ENCODE measurements at regions not wholly inside any gene's neighbourhood (a gene's known extent, or its start where the extent isn't known, plus 50 kb on each side); places are given as distances from the start of the nearest gene placed in this dataset.
"Not testable (repeated sequence)": the region's sequence is repeated elsewhere in the genome, so short reads cannot be mapped to it uniquely, and the experiment has no call there.

DNA sequence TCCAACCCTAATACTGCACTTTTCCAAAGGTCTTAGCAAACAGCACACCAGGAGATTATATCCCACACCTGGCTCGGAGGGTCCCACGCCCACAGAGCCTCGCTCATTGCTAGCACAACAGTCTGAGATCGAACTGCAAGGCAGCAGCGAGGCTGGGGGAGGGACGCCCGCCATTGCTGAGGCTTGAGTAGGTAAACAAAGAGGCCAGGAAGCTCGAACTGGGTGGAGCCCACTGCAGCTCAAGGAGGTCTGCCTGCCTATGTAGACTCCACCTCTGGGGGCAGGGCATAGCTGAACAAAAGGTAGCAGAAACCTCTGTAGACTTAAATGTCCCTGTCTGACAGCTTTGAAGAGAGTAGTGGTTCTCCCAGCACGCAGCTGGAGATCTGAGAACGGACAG is 361.0 kb upstream of the PPP2R3A start:
- DNase-seq; intact Hi-C loops (cut with DNase I); H3K4me3 ChIP-seq (ENCODE audit: low read length in 2 of 2): not testable (repeated sequence)

GRCh38 chr3:135618123-135618522 is 347.4 kb upstream of the PPP2R3A start:
- DNase-seq, result no peak
- Histone ChIP-seq H3K9me3 (ENCODE audit: control insufficient read depth, low read length) (no peaks in the 10 kb centered on the region), H3K4me3 (ENCODE audit: low read length in 2 of 2) (no peak overlapping the region), H3K4me1 (ENCODE audit: control insufficient read depth in 1 of 2, insufficient read depth in 2 of 2, low read length in 2 of 2) (no peaks in the 10 kb centered on the region), H3K27ac (ENCODE audit: low read depth in 1 of 2, low read length in 2 of 2) (no peak overlapping the region), H3K27me3 (ENCODE audit: control insufficient read depth in 1 of 2, insufficient read depth in 2 of 2, low read length in 1 of 2) (no peaks in the 10 kb centered on the region), H3K36me3 (ENCODE audit: control insufficient read depth in 1 of 2, insufficient read depth in 2 of 2, low read length in 1 of 2) (no peaks in the 10 kb centered on the region)
- intact Hi-C loops (cut with DNase I), result no loop called here
- 66 to 69% methylated on average over 4 of the region's 4 CpGs for WGBS, 2 donors
- ATAC-seq (ENCODE audit: low FRiP score), result no peak

More for the DNA sequence above, 361.0 kb upstream of the PPP2R3A start:
- WGBS, 2 donors, result 79 to 80% methylated on average over 10 of the region's 10 CpGs
- not testable (repeated sequence) for H3K27ac ChIP-seq (ENCODE audit: low read depth in 1 of 2, low read length in 2 of 2); H3K9me3 ChIP-seq (ENCODE audit: control insufficient read depth, low read length); H3K4me1 ChIP-seq (ENCODE audit: control insufficient read depth in 1 of 2, insufficient read depth in 2 of 2, low read length in 2 of 2); H3K27me3 ChIP-seq (ENCODE audit: control insufficient read depth in 1 of 2, insufficient read depth in 2 of 2, low read length in 1 of 2); H3K36me3 ChIP-seq (ENCODE audit: control insufficient read depth in 1 of 2, insufficient read depth in 2 of 2, low read length in 1 of 2); ATAC-seq (ENCODE audit: low FRiP score)

- no peaks in the 10 kb centered on the region for H3K4me1 ChIP-seq (ENCODE audit: control insufficient read depth in 1 of 2, insufficient read depth in 2 of 2, low read length in 2 of 2)
- no peak overlapping the region for H3K4me3 ChIP-seq (ENCODE audit: low read length in 2 of 2)
- no peak overlapping the region for H3K27ac ChIP-seq (ENCODE audit: low read depth in 1 of 2, low read length in 2 of 2)
- H3K36me3 ChIP-seq (ENCODE audit: control insufficient read depth in 1 of 2, insufficient read depth in 2 of 2, low read length in 1 of 2), result no peaks in the 10 kb centered on the region
- no peaks in the 10 kb centered on the region for H3K9me3 ChIP-seq (ENCODE audit: control insufficient read depth, low read length)
- WGBS, 2 donors, result 63 to 69% methylated on average over 3 of the region's 3 CpGs
- no peaks in the 10 kb centered on the region for H3K27me3 ChIP-seq (ENCODE audit: control insufficient read depth in 1 of 2, insufficient read depth in 2 of 2, low read length in 1 of 2)
- DNase-seq (no peak), ATAC-seq (ENCODE audit: low FRiP score) (no peak)
- intact Hi-C loops (cut with DNase I), result no loop called here
These were observed 344.2 kb upstream of the PPP2R3A start for GRCh38 chr3:135621184-135621920.

DNA sequence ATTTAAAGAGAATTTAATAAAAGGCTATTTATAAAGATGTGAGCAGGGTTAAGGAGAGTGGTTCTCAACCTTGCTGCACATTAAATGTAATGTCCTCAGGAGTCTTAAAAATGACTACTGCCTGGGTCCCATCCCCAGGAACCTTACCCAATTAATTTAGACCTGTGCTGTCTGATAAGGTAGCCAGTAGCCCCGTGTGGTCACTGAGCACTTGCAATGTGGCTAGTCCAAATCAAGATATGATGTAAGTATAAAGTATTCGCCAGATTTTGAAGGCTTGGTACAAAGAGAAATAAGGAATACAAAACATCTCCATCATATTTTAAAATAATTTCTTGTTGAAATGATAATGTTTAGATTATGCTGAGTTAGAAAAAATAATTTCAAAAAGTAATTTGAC is 343.3 kb upstream of the PPP2R3A start:
- no peak overlapping the region for H3K4me3 ChIP-seq (ENCODE audit: low read length in 2 of 2)
- intact Hi-C loops (cut with DNase I), result no loop called here
- ATAC-seq (ENCODE audit: low FRiP score) (no peak), DNase-seq (no peak)
- H3K4me1 ChIP-seq (ENCODE audit: control insufficient read depth in 1 of 2, insufficient read depth in 2 of 2, low read length in 2 of 2), result no peaks in the 10 kb centered on the region
- no peak overlapping the region for H3K27ac ChIP-seq (ENCODE audit: low read depth in 1 of 2, low read length in 2 of 2)
- no peaks in the 10 kb centered on the region for H3K9me3 ChIP-seq (ENCODE audit: control insufficient read depth, low read length)
- 59 to 67% methylated on average over 2 of the region's 2 CpGs for WGBS, 2 donors
- no peaks in the 10 kb centered on the region for H3K27me3 ChIP-seq (ENCODE audit: control insufficient read depth in 1 of 2, insufficient read depth in 2 of 2, low read length in 1 of 2)
- H3K36me3 ChIP-seq (ENCODE audit: control insufficient read depth in 1 of 2, insufficient read depth in 2 of 2, low read length in 1 of 2), result no peaks in the 10 kb centered on the region

DNA sequence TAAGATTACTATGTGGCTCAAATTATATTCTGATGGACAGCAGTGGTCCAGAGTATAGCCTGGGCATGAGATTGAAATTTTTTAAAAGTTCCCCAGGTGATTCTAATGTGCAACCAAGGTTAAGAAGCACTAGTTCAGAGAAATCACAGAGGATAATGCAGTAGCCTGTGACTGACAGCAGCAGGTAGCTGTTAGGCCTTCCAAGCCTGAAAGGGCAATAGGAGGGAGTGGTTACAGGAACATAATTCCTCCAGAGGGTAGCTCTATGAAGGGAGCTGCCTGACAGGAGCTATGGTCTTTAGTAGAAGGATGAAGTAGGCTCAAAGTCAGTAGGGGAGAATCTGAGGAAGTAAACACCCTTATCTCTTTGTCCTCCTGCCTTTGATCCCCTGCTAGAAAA is 342.9 kb upstream of the PPP2R3A start:
- intact Hi-C loops (cut with DNase I), result no loop called here
- Histone ChIP-seq H3K27ac (ENCODE audit: low read depth in 1 of 2, low read length in 2 of 2) (no peak overlapping the region), H3K9me3 (ENCODE audit: control insufficient read depth, low read length) (no peaks in the 10 kb centered on the region), H3K36me3 (ENCODE audit: control insufficient read depth in 1 of 2, insufficient read depth in 2 of 2, low read length in 1 of 2) (no peaks in the 10 kb centered on the region), H3K4me1 (ENCODE audit: control insufficient read depth in 1 of 2, insufficient read depth in 2 of 2, low read length in 2 of 2) (no peaks in the 10 kb centered on the region), H3K27me3 (ENCODE audit: control insufficient read depth in 1 of 2, insufficient read depth in 2 of 2, low read length in 1 of 2) (no peaks in the 10 kb centered on the region), H3K4me3 (ENCODE audit: low read length in 2 of 2) (no peak overlapping the region)
- DNase-seq, result no peak
- no peak for ATAC-seq (ENCODE audit: low FRiP score)

DNA sequence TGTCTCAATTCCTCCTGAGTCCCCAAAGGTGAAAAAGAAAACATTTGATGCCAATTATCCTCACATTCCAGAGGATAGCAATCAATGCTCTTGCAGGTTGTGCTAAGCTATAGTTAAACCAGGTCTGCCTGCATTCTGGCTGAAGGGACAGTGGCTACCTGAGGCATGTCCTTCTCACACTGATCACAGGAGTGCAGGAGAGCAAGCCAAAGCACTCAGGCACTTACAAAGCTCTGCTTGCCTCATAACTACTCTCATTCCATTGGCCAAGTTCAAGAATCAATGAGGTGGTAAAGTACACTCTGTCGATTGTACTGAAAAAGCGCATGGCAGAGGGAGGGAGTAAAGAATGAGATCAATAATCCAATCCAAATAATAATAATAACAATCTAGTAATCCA is 342.0 kb upstream of the PPP2R3A start:
- WGBS, 2 donors, result 85 to 90% methylated on average over 2 of the region's 2 CpGs
- Histone ChIP-seq H3K4me1 (ENCODE audit: control insufficient read depth in 1 of 2, insufficient read depth in 2 of 2, low read length in 2 of 2) (no peaks in the 10 kb centered on the region), H3K27ac (ENCODE audit: low read depth in 1 of 2, low read length in 2 of 2) (no peak overlapping the region), H3K4me3 (ENCODE audit: low read length in 2 of 2) (no peak overlapping the region), H3K9me3 (ENCODE audit: control insufficient read depth, low read length) (no peaks in the 10 kb centered on the region), H3K27me3 (ENCODE audit: control insufficient read depth in 1 of 2, insufficient read depth in 2 of 2, low read length in 1 of 2) (no peaks in the 10 kb centered on the region), H3K36me3 (ENCODE audit: control insufficient read depth in 1 of 2, insufficient read depth in 2 of 2, low read length in 1 of 2) (no peaks in the 10 kb centered on the region)
- intact Hi-C loops (cut with DNase I), result no loop called here
- ATAC-seq (ENCODE audit: low FRiP score) (no peak), DNase-seq (no peak)

DNA sequence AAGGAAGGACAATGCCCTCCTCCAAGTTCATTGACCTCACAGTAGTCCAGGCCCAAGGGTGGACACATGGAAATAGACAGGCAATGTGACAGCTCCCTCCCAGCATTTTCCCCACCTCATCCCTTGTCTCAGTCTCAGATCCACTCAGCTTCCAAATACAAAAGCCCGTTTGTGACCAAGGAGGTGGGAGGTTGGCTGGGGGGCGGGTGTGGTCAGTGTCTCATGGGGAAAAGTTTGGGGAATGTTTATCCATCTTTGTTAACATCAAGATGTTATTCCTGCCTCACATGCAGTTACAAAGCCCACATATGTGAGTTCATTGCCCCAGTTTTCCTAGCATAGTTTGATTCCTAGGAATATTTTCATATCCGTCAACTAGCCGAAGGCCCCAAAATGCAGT is 338.5 kb upstream of the PPP2R3A start:
- ATAC-seq (ENCODE audit: low FRiP score) (no peak), DNase-seq (no peak)
- intact Hi-C loops (cut with DNase I), result no loop called here
- peaks cover 2% of the 10 kb centered on the region for H3K9me3 ChIP-seq (ENCODE audit: control insufficient read depth, low read length)
- no peak overlapping the region for H3K27ac ChIP-seq (ENCODE audit: low read depth in 1 of 2, low read length in 2 of 2)
- H3K4me3 ChIP-seq (ENCODE audit: low read length in 2 of 2), result no peak overlapping the region
- WGBS, 2 donors, result 68 to 78% methylated on average over 4 of the region's 4 CpGs
- H3K27me3 ChIP-seq (ENCODE audit: control insufficient read depth in 1 of 2, insufficient read depth in 2 of 2, low read length in 1 of 2), result no peaks in the 10 kb centered on the region
- H3K4me1 ChIP-seq (ENCODE audit: control insufficient read depth in 1 of 2, insufficient read depth in 2 of 2, low read length in 2 of 2), result no peaks in the 10 kb centered on the region
- H3K36me3 ChIP-seq (ENCODE audit: control insufficient read depth in 1 of 2, insufficient read depth in 2 of 2, low read length in 1 of 2), result no peaks in the 10 kb centered on the region

DNA sequence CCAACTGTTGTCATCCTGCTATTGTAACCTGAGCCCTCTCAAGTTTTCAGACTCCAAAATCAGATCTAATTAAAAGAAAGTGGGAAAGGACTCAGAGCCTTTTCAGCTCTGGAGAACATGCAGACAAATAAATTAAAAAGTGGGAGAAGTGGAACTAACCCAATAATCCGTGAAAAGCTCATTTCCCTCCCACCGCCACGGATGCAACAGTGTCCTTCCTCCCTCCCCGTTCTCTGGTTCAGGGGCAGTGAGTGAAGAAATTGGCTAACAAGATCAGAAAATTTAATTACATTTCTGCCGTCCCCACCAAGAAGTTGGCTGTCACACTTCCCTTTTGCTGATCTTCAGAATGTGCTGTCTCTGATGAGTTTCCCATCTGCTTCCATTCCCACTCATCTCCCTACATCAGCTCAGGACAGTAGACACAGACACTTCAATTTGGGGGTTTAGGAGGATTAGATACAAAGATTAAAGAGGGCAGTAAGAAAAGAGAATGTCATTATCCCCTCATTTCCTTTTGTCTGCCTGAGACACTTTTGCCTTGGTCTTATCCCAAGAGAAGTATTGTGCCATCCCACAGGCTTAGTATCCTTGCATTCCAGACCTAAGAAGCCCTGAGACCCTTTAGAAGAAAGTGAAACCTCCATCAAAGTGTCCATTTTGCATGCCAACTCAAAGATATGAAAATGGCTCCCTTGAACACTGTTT is 335.7 kb upstream of the PPP2R3A start:
- no peak for ATAC-seq (ENCODE audit: low FRiP score)
- Histone ChIP-seq H3K4me3 (ENCODE audit: low read length in 2 of 2) (no peak overlapping the region), H3K4me1 (ENCODE audit: control insufficient read depth in 1 of 2, insufficient read depth in 2 of 2, low read length in 2 of 2) (no peaks in the 10 kb centered on the region)

DNA sequence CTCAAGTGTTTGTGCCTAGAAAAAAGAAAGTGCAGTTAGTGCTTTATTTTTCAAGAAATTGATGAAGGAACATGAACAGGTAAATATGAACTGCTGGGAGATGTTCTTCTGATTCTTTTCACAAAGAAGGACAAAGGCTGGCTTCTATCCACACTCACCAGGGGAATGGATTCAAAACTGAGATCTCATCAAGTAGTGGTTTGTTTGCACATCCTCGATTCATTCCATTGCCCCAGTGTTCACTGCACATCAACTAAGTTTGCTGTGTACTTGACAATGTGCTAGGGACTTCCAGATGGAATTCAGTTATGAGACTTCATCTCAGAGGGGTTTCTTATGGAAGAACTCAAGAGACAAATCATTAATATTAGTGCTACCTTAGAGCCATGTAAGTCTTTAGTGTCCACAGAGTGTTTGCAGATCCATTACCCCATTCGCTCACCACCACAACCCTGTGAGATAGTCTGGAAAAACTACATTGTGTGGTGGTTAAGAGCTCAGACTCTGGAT is 332.9 kb upstream of the PPP2R3A start:
- H3K27me3 ChIP-seq (ENCODE audit: control insufficient read depth in 1 of 2, insufficient read depth in 2 of 2, low read length in 1 of 2), result no peaks in the 10 kb centered on the region
- ATAC-seq (ENCODE audit: low FRiP score) (no peak), DNase-seq (no peak)
- no peak overlapping the region for H3K27ac ChIP-seq (ENCODE audit: low read depth in 1 of 2, low read length in 2 of 2)
- H3K4me1 ChIP-seq (ENCODE audit: control insufficient read depth in 1 of 2, insufficient read depth in 2 of 2, low read length in 2 of 2), result no peaks in the 10 kb centered on the region
- H3K9me3 ChIP-seq (ENCODE audit: control insufficient read depth, low read length), result peaks cover 3% of the 10 kb centered on the region
- WGBS, 2 donors, result 85 to 86% methylated on average over 2 of the region's 2 CpGs
- intact Hi-C loops (cut with DNase I), result no loop called here
- no peaks in the 10 kb centered on the region for H3K36me3 ChIP-seq (ENCODE audit: control insufficient read depth in 1 of 2, insufficient read depth in 2 of 2, low read length in 1 of 2)
- H3K4me3 ChIP-seq (ENCODE audit: low read length in 2 of 2), result no peak overlapping the region

More for the DNA sequence above, 335.7 kb upstream of the PPP2R3A start:
- Histone ChIP-seq H3K27ac (ENCODE audit: low read depth in 1 of 2, low read length in 2 of 2) (no peak overlapping the region), H3K9me3 (ENCODE audit: control insufficient read depth, low read length) (peaks cover 3% of the 10 kb centered on the region), H3K36me3 (ENCODE audit: control insufficient read depth in 1 of 2, insufficient read depth in 2 of 2, low read length in 1 of 2) (no peaks in the 10 kb centered on the region), H3K27me3 (ENCODE audit: control insufficient read depth in 1 of 2, insufficient read depth in 2 of 2, low read length in 1 of 2) (no peaks in the 10 kb centered on the region)
- WGBS, 2 donors, result 38 to 41% methylated on average over 5 of the region's 5 CpGs
- intact Hi-C loops (cut with DNase I), result no loop called here
- no peak for DNase-seq

All from aorta (tissue), 5 donors.